Liver (tissue), 8 donors: ENCODE measurements at regions not wholly inside any gene's neighbourhood (a gene's known extent, or its start where the extent isn't known, plus 50 kb on each side); places are given as distances from the start of the nearest gene placed in this dataset.

ENCODE experiments used
- DNase-seq: peaks from one replicate; pipeline ENCODE4 v3.0.0-alpha.2; 2017; ENCODE audit warnings: low spot score
- H3K27ac ChIP-seq, 2 donors: one replicate each; pipeline ENCODE4 v1.7.0; 2013; ENCODE audit warnings: inconsistent platforms in 2 of 2, low read length in 2 of 2, control low read depth in 1 of 2, low read depth in 1 of 2, mild to moderate bottlenecking in 1 of 2
- H3K27me3 ChIP-seq, 4 donors: one replicate each; pipeline versions ENCODE4 v1.6.1 to v1.7.0; 2013; ENCODE audit warnings: low read length in 3 of 4, inconsistent platforms in 1 of 4, mild to moderate bottlenecking in 1 of 4, moderate library complexity in 1 of 4; ENCODE audit not compliant: control insufficient read depth in 4 of 4, insufficient read depth in 4 of 4
- H3K36me3 ChIP-seq, 4 donors: one replicate each; pipeline versions ENCODE4 v1.6.1 to v1.7.0; 2013; ENCODE audit warnings: low read length in 3 of 4, mild to moderate bottlenecking in 3 of 4, low read depth in 1 of 4, moderate library complexity in 1 of 4; ENCODE audit not compliant: control insufficient read depth in 4 of 4, insufficient read depth in 3 of 4
- H3K4me1 ChIP-seq, 4 donors: one replicate each; pipeline versions ENCODE4 v1.6.1 to v1.7.0; 2013; ENCODE audit warnings: low read length in 3 of 4, mild to moderate bottlenecking in 3 of 4, moderate library complexity in 1 of 4; ENCODE audit not compliant: control insufficient read depth in 4 of 4, insufficient read depth in 4 of 4
- H3K4me3 ChIP-seq, 3 donors: one replicate each; pipeline versions ENCODE4 v1.6.1 to v1.7.0; 2013; ENCODE audit warnings: low read length in 3 of 3, control low read depth in 1 of 3, low read depth in 1 of 3, mild to moderate bottlenecking in 1 of 3
- H3K9ac ChIP-seq, 2 donors: one replicate each; pipeline ENCODE4 v1.7.0; 2013; ENCODE audit warnings: low read length in 2 of 2, mild to moderate bottlenecking in 2 of 2, moderate library complexity in 2 of 2, control low read depth in 1 of 2, low read depth in 1 of 2
- H3K9me3 ChIP-seq, 4 donors: one replicate each; pipeline versions ENCODE4 v1.6.1 to v1.7.0; 2013; ENCODE audit warnings: low read length in 3 of 4; ENCODE audit not compliant: control insufficient read depth in 4 of 4
- EGR1 ChIP-seq, 2 donors: IDR thresholded peaks; 2 replicates each; pipeline ENCODE4 v1.6.1; 2016 to 2018; ENCODE audit warnings: antibody characterized with exemption in 2 of 2, low read depth in 2 of 2
- FOXA1 ChIP-seq: IDR thresholded peaks from 2 replicates; pipeline ENCODE4 v1.6.1; 2016; ENCODE audit warnings: antibody characterized with exemption
- GABPA ChIP-seq, 2 donors: IDR thresholded peaks in 1 of 2; conservative IDR thresholded peaks in 1 of 2; 2 replicates each; pipeline ENCODE4 v1.6.1; 2016; ENCODE audit warnings: antibody characterized with exemption in 2 of 2, mild to moderate bottlenecking in 1 of 2, moderate library complexity in 1 of 2
- HNF4A ChIP-seq, 2 donors: conservative IDR thresholded peaks; 2 replicates each; pipeline ENCODE4 v1.6.1; 2016; ENCODE audit warnings: antibody characterized with exemption in 2 of 2, mild to moderate bottlenecking in 2 of 2
- HNF4G ChIP-seq: IDR thresholded peaks from 2 replicates; pipeline ENCODE4 v1.6.1; 2016; ENCODE audit warnings: antibody characterized with exemption
- JUND ChIP-seq, 2 donors: IDR thresholded peaks; 2 replicates each; pipeline ENCODE4 v1.6.1; 2016; ENCODE audit warnings: antibody characterized with exemption in 2 of 2
- NR2F2 ChIP-seq: IDR thresholded peaks from 2 replicates; pipeline ENCODE4 v1.6.1; 2016; ENCODE audit warnings: antibody characterized with exemption
- RAD21 ChIP-seq, 2 donors: IDR thresholded peaks; 2 replicates each; pipeline ENCODE4 v1.6.1; 2016; ENCODE audit warnings: antibody characterized with exemption in 2 of 2, mild to moderate bottlenecking in 2 of 2
- REST ChIP-seq: IDR thresholded peaks from 2 replicates; pipeline ENCODE4 v1.6.1; 2016; ENCODE audit warnings: antibody characterized with exemption, mild to moderate bottlenecking
- RXRA ChIP-seq, 2 donors: IDR thresholded peaks; 2 replicates each; pipeline ENCODE4 v1.6.1; 2017 to 2018; ENCODE audit warnings: antibody characterized with exemption in 2 of 2, mild to moderate bottlenecking in 1 of 2
- SP1 ChIP-seq: IDR thresholded peaks from 2 replicates; pipeline ENCODE4 v1.6.1; 2018; ENCODE audit warnings: antibody characterized with exemption, mild to moderate bottlenecking
- TAF1 ChIP-seq: conservative IDR thresholded peaks from 2 replicates; pipeline ENCODE4 v1.6.1; 2016; ENCODE audit warnings: antibody characterized with exemption, mild to moderate bottlenecking
- YY1 ChIP-seq: IDR thresholded peaks from 2 replicates; pipeline ENCODE4 v1.6.1; 2016; ENCODE audit warnings: antibody characterized with exemption, mild to moderate bottlenecking
- WGBS: extraction: QIAGEN DNeasy Blood & Tissue Kit; methylation state at CpG from one replicate; pipeline ENCODE4 v1.1.7; 2013; 5-methylcytosine and 5-hydroxymethylcytosine counted together
- TF ChIP-seq, protein P1 (sequence below): IDR thresholded peaks from 2 replicates; pipeline ENCODE4 v1.6.1; 2016; ENCODE audit warnings: antibody characterized with exemption
- TF ChIP-seq, protein P2 (sequence below): fragments of 150-350 bp; IDR thresholded peaks from 2 replicates; pipeline ENCODE4 v1.5.1; 2017; ENCODE audit warnings: improper control_type of control experiment, low read depth, low read length; ENCODE audit not compliant: missing input control
- TF ChIP-seq, protein P3 (sequence below): IDR thresholded peaks from 2 replicates; pipeline ENCODE4 v1.6.1; 2016; ENCODE audit warnings: antibody characterized with exemption
- TF ChIP-seq, protein P4 (sequence below): IDR thresholded peaks from 2 replicates; pipeline ENCODE4 v1.6.1; 2016; ENCODE audit warnings: antibody characterized with exemption
- donor health status: healthy.
- donor health status: healthy.
- donor health status: healthy.
- donor health status: healthy.
- donor health status: healthy.

- H3K27ac ChIP-seq: no peak overlapping the region
- H3K4me3 ChIP-seq: no peak overlapping the region
- H3K27me3 ChIP-seq: no peaks in the 10 kb centered on the region
- TF ChIP-seq YY1 (no peak), TAF1 (no peak), GABPA (IDR thresholded peaks at IDR 0.05 in 1 of 2, conservative IDR thresholded peaks at IDR 0.05 in 1 of 2) (no peak), RXRA (IDR thresholded peaks at IDR 0.05) (no peak), JUND (IDR thresholded peaks at IDR 0.05) (no peak), NR2F2 (no peak), FOXA1 (no peak), HNF4G (no peak), EGR1 (IDR thresholded peaks at IDR 0.05; ENCODE audit: low read depth in 2 of 2) (no peak), RAD21 (IDR thresholded peaks at IDR 0.05) (no peak), HNF4A (conservative IDR thresholded peaks at IDR 0.05) (no peak)
- TF ChIP-seq, protein P1, sequence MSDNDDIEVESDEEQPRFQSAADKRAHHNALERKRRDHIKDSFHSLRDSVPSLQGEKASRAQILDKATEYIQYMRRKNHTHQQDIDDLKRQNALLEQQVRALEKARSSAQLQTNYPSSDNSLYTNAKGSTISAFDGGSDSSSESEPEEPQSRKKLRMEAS: no peak
- TF ChIP-seq, protein P2, sequence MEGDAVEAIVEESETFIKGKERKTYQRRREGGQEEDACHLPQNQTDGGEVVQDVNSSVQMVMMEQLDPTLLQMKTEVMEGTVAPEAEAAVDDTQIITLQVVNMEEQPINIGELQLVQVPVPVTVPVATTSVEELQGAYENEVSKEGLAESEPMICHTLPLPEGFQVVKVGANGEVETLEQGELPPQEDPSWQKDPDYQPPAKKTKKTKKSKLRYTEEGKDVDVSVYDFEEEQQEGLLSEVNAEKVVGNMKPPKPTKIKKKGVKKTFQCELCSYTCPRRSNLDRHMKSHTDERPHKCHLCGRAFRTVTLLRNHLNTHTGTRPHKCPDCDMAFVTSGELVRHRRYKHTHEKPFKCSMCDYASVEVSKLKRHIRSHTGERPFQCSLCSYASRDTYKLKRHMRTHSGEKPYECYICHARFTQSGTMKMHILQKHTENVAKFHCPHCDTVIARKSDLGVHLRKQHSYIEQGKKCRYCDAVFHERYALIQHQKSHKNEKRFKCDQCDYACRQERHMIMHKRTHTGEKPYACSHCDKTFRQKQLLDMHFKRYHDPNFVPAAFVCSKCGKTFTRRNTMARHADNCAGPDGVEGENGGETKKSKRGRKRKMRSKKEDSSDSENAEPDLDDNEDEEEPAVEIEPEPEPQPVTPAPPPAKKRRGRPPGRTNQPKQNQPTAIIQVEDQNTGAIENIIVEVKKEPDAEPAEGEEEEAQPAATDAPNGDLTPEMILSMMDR: no peak
- TF ChIP-seq, protein P3, sequence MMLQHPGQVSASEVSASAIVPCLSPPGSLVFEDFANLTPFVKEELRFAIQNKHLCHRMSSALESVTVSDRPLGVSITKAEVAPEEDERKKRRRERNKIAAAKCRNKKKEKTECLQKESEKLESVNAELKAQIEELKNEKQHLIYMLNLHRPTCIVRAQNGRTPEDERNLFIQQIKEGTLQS: no peak
- TF ChIP-seq, protein P4, sequence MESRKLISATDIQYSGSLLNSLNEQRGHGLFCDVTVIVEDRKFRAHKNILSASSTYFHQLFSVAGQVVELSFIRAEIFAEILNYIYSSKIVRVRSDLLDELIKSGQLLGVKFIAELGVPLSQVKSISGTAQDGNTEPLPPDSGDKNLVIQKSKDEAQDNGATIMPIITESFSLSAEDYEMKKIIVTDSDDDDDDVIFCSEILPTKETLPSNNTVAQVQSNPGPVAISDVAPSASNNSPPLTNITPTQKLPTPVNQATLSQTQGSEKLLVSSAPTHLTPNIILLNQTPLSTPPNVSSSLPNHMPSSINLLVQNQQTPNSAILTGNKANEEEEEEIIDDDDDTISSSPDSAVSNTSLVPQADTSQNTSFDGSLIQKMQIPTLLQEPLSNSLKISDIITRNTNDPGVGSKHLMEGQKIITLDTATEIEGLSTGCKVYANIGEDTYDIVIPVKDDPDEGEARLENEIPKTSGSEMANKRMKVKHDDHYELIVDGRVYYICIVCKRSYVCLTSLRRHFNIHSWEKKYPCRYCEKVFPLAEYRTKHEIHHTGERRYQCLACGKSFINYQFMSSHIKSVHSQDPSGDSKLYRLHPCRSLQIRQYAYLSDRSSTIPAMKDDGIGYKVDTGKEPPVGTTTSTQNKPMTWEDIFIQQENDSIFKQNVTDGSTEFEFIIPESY: no peak
- no peak for DNase-seq
- no peaks in the 10 kb centered on the region for H3K9me3 ChIP-seq
- WGBS: 83% methylated on average over 2 of the region's 2 CpGs
- H3K36me3 ChIP-seq: no peaks in the 10 kb centered on the region
- H3K9ac ChIP-seq: no peak overlapping the region
- no peaks in the 10 kb centered on the region for H3K4me1 ChIP-seq
Observed at GRCh38 chr4:117661091-117662072, 372.9 kb upstream of the NDST3 start.

DNA sequence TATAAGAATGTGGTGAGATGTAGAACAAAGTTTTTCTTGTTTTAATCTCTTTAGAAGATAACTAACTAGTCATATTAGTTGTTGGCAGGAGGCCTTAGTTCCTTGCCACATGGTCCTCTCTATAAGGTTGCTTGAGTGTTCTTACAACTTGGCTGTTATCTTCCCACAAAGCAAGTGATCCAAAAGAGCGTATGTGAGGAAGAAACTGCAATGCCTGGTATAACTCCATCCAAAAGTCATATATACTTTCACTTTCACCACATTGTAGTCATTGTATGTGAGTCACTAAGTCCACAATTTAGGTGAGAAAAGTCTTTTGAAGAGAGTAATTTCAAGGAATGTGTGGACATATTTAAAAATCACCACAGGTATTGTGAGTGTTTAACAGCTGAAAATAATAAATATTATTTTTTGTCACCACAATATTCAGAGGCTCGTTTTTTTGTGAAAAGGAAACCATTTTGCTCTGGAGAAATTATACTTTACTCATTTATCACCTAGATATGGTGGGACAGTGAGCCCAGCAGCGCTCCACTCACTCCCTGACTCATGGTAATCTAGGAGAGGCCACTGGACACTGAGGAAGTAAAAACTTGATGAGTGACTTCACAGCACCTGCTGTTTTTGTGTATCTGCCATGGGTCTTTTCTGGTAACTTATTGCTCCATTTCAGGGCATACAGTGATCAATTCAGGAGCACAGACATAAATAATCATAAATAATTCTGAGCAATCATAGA lies 369.4 kb upstream of the NDST3 start:
- H3K36me3 ChIP-seq: no peaks in the 10 kb centered on the region
- no peaks in the 10 kb centered on the region for H3K9me3 ChIP-seq
- H3K4me1 ChIP-seq: no peaks in the 10 kb centered on the region
- DNase-seq: no peak
- no peak overlapping the region for H3K27ac ChIP-seq
- TF ChIP-seq NR2F2 (no peak), TAF1 (no peak), SP1 (no peak), HNF4A (conservative IDR thresholded peaks at IDR 0.05) (no peak), EGR1 (IDR thresholded peaks at IDR 0.05; ENCODE audit: low read depth in 2 of 2) (no peak), REST (no peak), RXRA (IDR thresholded peaks at IDR 0.05) (no peak), GABPA (IDR thresholded peaks at IDR 0.05 in 1 of 2, conservative IDR thresholded peaks at IDR 0.05 in 1 of 2) (no peak), RAD21 (IDR thresholded peaks at IDR 0.05) (no peak)
- TF ChIP-seq, protein P1: no peak
- TF ChIP-seq, protein P2: no peak
- H3K9ac ChIP-seq: no peak overlapping the region
- H3K4me3 ChIP-seq: no peak overlapping the region
- WGBS: 71% methylated on average over 3 of the region's 3 CpGs
- H3K27me3 ChIP-seq: no peaks in the 10 kb centered on the region
